Astrocyte (in vitro differentiated cells and primary cell): ENCODE measurements at regions not wholly inside any gene's neighbourhood (a gene's known extent, or its start where the extent isn't known, plus 50 kb on each side); places are given as distances from the start of the nearest gene placed in this dataset.

Source experiments
- DNase-seq: peaks from one replicate; pipeline ENCODE4 v3.0.0-alpha.2; 2010; ENCODE audit warnings: low read depth
- FAIRE-seq: peaks from 2 replicates; lab custom pipeline; 2011; peaks lifted over from hg19 to GRCh38; lab: Jason Lieb, UNC
- H2AFZ ChIP-seq: 2 replicates; pipeline ENCODE4 v1.6.0; 2012; ENCODE audit warnings: low read depth, low read length, inconsistent platforms
- H3K27ac ChIP-seq: 2 replicates; pipeline ENCODE4 v1.5.1; 2011; ENCODE audit warnings: low read depth, low read length, inconsistent platforms
- H3K27me3 ChIP-seq: 2 replicates; pipeline ENCODE4 v1.6.0; 2011; ENCODE audit warnings: low read length, inconsistent platforms; ENCODE audit not compliant: insufficient read depth
- H3K36me3 ChIP-seq: 2 replicates; pipeline ENCODE4 v1.5.1; 2011; ENCODE audit warnings: low read length, inconsistent platforms; ENCODE audit not compliant: insufficient read depth
- H3K4me1 ChIP-seq: 2 replicates; pipeline ENCODE4 v1.5.1; 2011; ENCODE audit warnings: low read length, inconsistent platforms; ENCODE audit not compliant: insufficient read depth
- H3K4me2 ChIP-seq: 2 replicates; pipeline ENCODE4 v1.6.0; 2012; ENCODE audit warnings: low read length, inconsistent platforms
- H3K4me3 ChIP-seq: 2 replicates; pipeline ENCODE4 v1.5.1; 2011; ENCODE audit warnings: low read depth, mild to moderate bottlenecking, low read length, inconsistent platforms; ENCODE audit not compliant: insufficient read depth
- H3K79me2 ChIP-seq: 2 replicates; pipeline ENCODE4 v1.6.0; 2012; ENCODE audit warnings: mild to moderate bottlenecking, low read length, inconsistent platforms; ENCODE audit not compliant: insufficient read depth
- H3K9ac ChIP-seq: 2 replicates; pipeline ENCODE4 v1.6.0; 2012; ENCODE audit warnings: mild to moderate bottlenecking, low read length, inconsistent platforms
- H3K9me3 ChIP-seq: 2 replicates; pipeline ENCODE4 v1.5.1; 2012; ENCODE audit warnings: low read depth, mild to moderate bottlenecking, low read length, inconsistent platforms; ENCODE audit not compliant: insufficient read depth
- H4K20me1 ChIP-seq: 2 replicates; pipeline ENCODE4 v1.6.0; 2012; ENCODE audit warnings: low read length, inconsistent platforms; ENCODE audit not compliant: insufficient read depth
- H3K27ac Mint-ChIP-seq: one replicate; pipeline ENCODE4 v1.8.0; 2021; ENCODE audit warnings: mild to moderate bottlenecking, mixed read lengths; ENCODE audit not compliant: unreplicated experiment
- H3K27me3 Mint-ChIP-seq: one replicate; pipeline ENCODE4 v1.8.0; 2021; ENCODE audit warnings: low read depth, mixed read lengths; ENCODE audit not compliant: unreplicated experiment
- H3K36me3 Mint-ChIP-seq: one replicate; pipeline ENCODE4 v1.8.0; 2021; ENCODE audit warnings: low read depth, mixed read lengths; ENCODE audit not compliant: unreplicated experiment
- H3K4me1 Mint-ChIP-seq: one replicate; pipeline ENCODE4 v1.8.0; 2021; ENCODE audit warnings: low read depth, mixed read lengths; ENCODE audit not compliant: unreplicated experiment
- H3K4me3 Mint-ChIP-seq: one replicate; pipeline ENCODE4 v1.8.0; 2021; ENCODE audit warnings: mild to moderate bottlenecking, moderate library complexity, mixed read lengths; ENCODE audit not compliant: unreplicated experiment
- H3K9me3 Mint-ChIP-seq: one replicate; pipeline ENCODE4 v1.8.0; 2021; ENCODE audit warnings: mild to moderate bottlenecking, mixed read lengths; ENCODE audit not compliant: unreplicated experiment
- CTCF ChIP-seq: IDR thresholded peaks from 2 replicates; pipeline ENCODE4 v1.5.1; 2011; ENCODE audit warnings: low read depth, mild to moderate bottlenecking, inconsistent platforms, low read length, moderate library complexity; ENCODE audit not compliant: insufficient read depth
- EZH2 ChIP-seq: IDR thresholded peaks from 2 replicates; pipeline ENCODE4 v1.6.1; 2012; ENCODE audit warnings: mild to moderate bottlenecking, low read length, inconsistent platforms; ENCODE audit not compliant: insufficient read depth

GRCh38 chr9:76557674-76558225 lies 98.8 kb downstream of the GCNT1 start:
- Histone ChIP-seq H4K20me1 (no peaks in the 10 kb centered on the region), H3K27ac (no peak overlapping the region), H3K4me3 (no peak overlapping the region), H3K36me3 (no peaks in the 10 kb centered on the region), H2AFZ (no peak overlapping the region), H3K4me1 (peaks cover 19% of the 10 kb centered on the region), H3K9me3 (no peaks in the 10 kb centered on the region), H3K79me2 (no peaks in the 10 kb centered on the region), H3K27me3 (no peaks in the 10 kb centered on the region), H3K9ac (no peak overlapping the region), H3K4me2 (peak overlapping the region; percentile 3)
- FAIRE-seq (peak; percentile 82), DNase-seq (no peak)
- H3K4me3 Mint-ChIP-seq = no peak overlapping the region
- peaks cover 31% of the 10 kb centered on the region for H3K4me1 Mint-ChIP-seq
- no peaks in the 10 kb centered on the region for H3K9me3 Mint-ChIP-seq
- H3K27me3 Mint-ChIP-seq = no peaks in the 10 kb centered on the region
- H3K36me3 Mint-ChIP-seq = no peaks in the 10 kb centered on the region
- TF ChIP-seq CTCF (no peak), EZH2 (no peak)
- H3K27ac Mint-ChIP-seq = no peak overlapping the region

GRCh38 chr9:76558465-76558864 lies 99.5 kb downstream of the GCNT1 start:
- no peaks in the 10 kb centered on the region for H4K20me1 ChIP-seq
- Mint-ChIP-seq H3K36me3 (no peaks in the 10 kb centered on the region), H3K4me1 (peaks cover 33% of the 10 kb centered on the region), H3K9me3 (no peaks in the 10 kb centered on the region), H3K27me3 (no peaks in the 10 kb centered on the region), H3K4me3 (no peak overlapping the region), H3K27ac (no peak overlapping the region)
- H3K4me3 ChIP-seq = no peak overlapping the region
- no peak for DNase-seq
- no peak overlapping the region for H3K4me2 ChIP-seq
- no peak for FAIRE-seq
- peaks cover 19% of the 10 kb centered on the region for H3K4me1 ChIP-seq
- H3K27me3 ChIP-seq = no peaks in the 10 kb centered on the region
- TF ChIP-seq CTCF (no peak), EZH2 (no peak)
- H3K9me3 ChIP-seq = no peaks in the 10 kb centered on the region
- no peaks in the 10 kb centered on the region for H3K36me3 ChIP-seq
- H3K79me2 ChIP-seq = no peaks in the 10 kb centered on the region
- H3K27ac ChIP-seq = no peak overlapping the region
- H3K9ac ChIP-seq = no peak overlapping the region
- no peak overlapping the region for H2AFZ ChIP-seq

- FAIRE-seq (no peak), DNase-seq (no peak)
- Histone ChIP-seq H3K36me3 (no peaks in the 10 kb centered on the region), H3K4me3 (no peak overlapping the region), H4K20me1 (no peaks in the 10 kb centered on the region), H3K79me2 (no peaks in the 10 kb centered on the region), H3K27me3 (no peaks in the 10 kb centered on the region), H3K4me2 (no peak overlapping the region), H3K9ac (no peak overlapping the region), H2AFZ (no peak overlapping the region), H3K4me1 (peaks cover 19% of the 10 kb centered on the region), H3K27ac (no peak overlapping the region), H3K9me3 (no peaks in the 10 kb centered on the region)
- Mint-ChIP-seq H3K9me3 (no peaks in the 10 kb centered on the region), H3K36me3 (no peaks in the 10 kb centered on the region), H3K4me3 (no peak overlapping the region), H3K4me1 (peaks cover 36% of the 10 kb centered on the region), H3K27me3 (no peaks in the 10 kb centered on the region), H3K27ac (no peak overlapping the region)
- TF ChIP-seq CTCF = no peak
- no peak for TF ChIP-seq EZH2
These were observed 100.3 kb downstream of the GCNT1 start for GRCh38 chr9:76559286-76559685.
